ENCODE measurements at regions not wholly inside any gene's neighbourhood (a gene's known extent, or its start where the extent isn't known, plus 50 kb on each side); places are given as distances from the start of the nearest gene placed in this dataset.

GRCh38 chr12:107226126-107226525 lies 132.8 kb upstream of the CRY1 start:
- DNase-seq = no peak

GRCh38 chr12:107228076-107228475 lies 134.7 kb upstream of the CRY1 start:
- no peak for DNase-seq

GRCh38 chr12:107229827-107230226 lies 136.5 kb upstream of the CRY1 start:
- DNase-seq = no peak

- DNase-seq = no peak
Observed at GRCh38 chr12:107231303-107231702, 138.0 kb upstream of the CRY1 start.

GRCh38 chr12:107233551-107233950 lies 140.2 kb upstream of the CRY1 start:
- DNase-seq = no peak

GRCh38 chr12:107235600-107235999 lies 142.3 kb upstream of the CRY1 start:
- no peak for DNase-seq

- DNase-seq = no peak
Observed at GRCh38 chr12:107236824-107237511, 143.6 kb upstream of the CRY1 start.

GRCh38 chr12:107238296-107238695 lies 144.9 kb upstream of the CRY1 start:
- DNase-seq = no peak

GRCh38 chr12:107241411-107241810 lies 148.1 kb upstream of the CRY1 start:
- no peak for DNase-seq

- no peak for DNase-seq
Observed at GRCh38 chr12:107242189-107242588, 148.8 kb upstream of the CRY1 start.

GRCh38 chr12:107243341-107243740 lies 150.0 kb upstream of the CRY1 start:
- DNase-seq = no peak

GRCh38 chr12:107244584-107244983 lies 151.2 kb upstream of the CRY1 start:
- DNase-seq = no peak

GRCh38 chr12:107247650-107248049 lies 154.3 kb upstream of the CRY1 start:
- no peak for DNase-seq

GRCh38 chr12:107248187-107248586 lies 154.8 kb upstream of the CRY1 start:
- DNase-seq = no peak

- DNase-seq = no peak
Observed at GRCh38 chr12:107251288-107251687, 157.9 kb upstream of the CRY1 start.

GRCh38 chr12:107253361-107253760 lies 160.0 kb upstream of the CRY1 start:
- no peak for DNase-seq

- DNase-seq = no peak
Observed at GRCh38 chr12:107254258-107254856, 161.0 kb upstream of the CRY1 start.

GRCh38 chr12:107258780-107259179 lies 165.4 kb upstream of the CRY1 start:
- DNase-seq = no peak

GRCh38 chr12:107263980-107264379 lies 170.6 kb upstream of the CRY1 start:
- no peak for DNase-seq

GRCh38 chr12:107264667-107265066 lies 171.3 kb upstream of the CRY1 start:
- DNase-seq = no peak

GRCh38 chr12:107267604-107268003 lies 174.3 kb upstream of the CRY1 start:
- DNase-seq = no peak

GRCh38 chr12:107271523-107271922 lies 178.2 kb upstream of the CRY1 start:
- DNase-seq = no peak

GRCh38 chr12:107275530-107275929 lies 182.2 kb upstream of the CRY1 start:
- DNase-seq = no peak

GRCh38 chr12:107277855-107278254 lies 184.5 kb upstream of the CRY1 start:
- DNase-seq = peak; percentile 76 to 78

GRCh38 chr12:107282628-107283027 lies 189.3 kb upstream of the CRY1 start:
- no peak for DNase-seq

Measured in SW 1271 (cell line).